ENCODE measurements at regions not wholly inside any gene's neighbourhood (a gene's known extent, or its start where the extent isn't known, plus 50 kb on each side); places are given as distances from the start of the nearest gene placed in this dataset.
"Not testable (repeated sequence)": the region's sequence is repeated elsewhere in the genome, so short reads cannot be mapped to it uniquely, and the experiment has no call there.

GRCh38 chr1:104329278-104329677 lies 579.6 kb downstream of the AMY1C start:
- DNase-seq: no peak

GRCh38 chr1:104331763-104332162 lies 582.1 kb downstream of the AMY1C start:
- DNase-seq: no peak

GRCh38 chr1:104337927-104338326 lies 588.2 kb downstream of the AMY1C start:
- DNase-seq: not testable (repeated sequence)

GRCh38 chr1:104341944-104342343 lies 592.2 kb downstream of the AMY1C start:
- DNase-seq: no peak

- DNase-seq: no peak
Observed at GRCh38 chr1:104348277-104348676, 598.6 kb downstream of the AMY1C start.

GRCh38 chr1:104353580-104353979 lies 603.9 kb downstream of the AMY1C start:
- no peak for DNase-seq

- no peak for DNase-seq
Observed at GRCh38 chr1:104358086-104358485, 608.4 kb downstream of the AMY1C start.

GRCh38 chr1:104358621-104359020 lies 608.9 kb downstream of the AMY1C start:
- DNase-seq: no peak

- no peak for DNase-seq
Observed at GRCh38 chr1:104378414-104378813, 628.7 kb downstream of the AMY1C start.

- no peak for DNase-seq
Observed at GRCh38 chr1:104380003-104380402, 630.3 kb downstream of the AMY1C start.

GRCh38 chr1:104387716-104388508 lies 638.2 kb downstream of the AMY1C start:
- no peak for DNase-seq

GRCh38 chr1:104392552-104392951 lies 642.9 kb downstream of the AMY1C start:
- no peak for DNase-seq

GRCh38 chr1:104402178-104402577 lies 652.5 kb downstream of the AMY1C start:
- no peak for DNase-seq

- no peak for DNase-seq
Observed at GRCh38 chr1:104403883-104404282, 654.2 kb downstream of the AMY1C start.

GRCh38 chr1:104406728-104407127 lies 657.0 kb downstream of the AMY1C start:
- no peak for DNase-seq

GRCh38 chr1:104408268-104408667 lies 658.6 kb downstream of the AMY1C start:
- no peak for DNase-seq

- no peak for DNase-seq
Observed at GRCh38 chr1:104435255-104435654, 685.6 kb downstream of the AMY1C start.

GRCh38 chr1:104440011-104440410 lies 690.3 kb downstream of the AMY1C start:
- DNase-seq: no peak

GRCh38 chr1:104456724-104457123 lies 707.0 kb downstream of the AMY1C start:
- no peak for DNase-seq

GRCh38 chr1:104459886-104460285 lies 710.2 kb downstream of the AMY1C start:
- DNase-seq: no peak

- no peak for DNase-seq
Observed at GRCh38 chr1:104460880-104461279, 711.2 kb downstream of the AMY1C start.

- no peak for DNase-seq
Observed at GRCh38 chr1:104463126-104463697, 713.5 kb downstream of the AMY1C start.

- DNase-seq: no peak
Observed at GRCh38 chr1:104466068-104466467, 716.4 kb downstream of the AMY1C start.

- DNase-seq: no peak
Observed at GRCh38 chr1:104467590-104467989, 717.9 kb downstream of the AMY1C start.

- DNase-seq: no peak
Observed at GRCh38 chr1:104468282-104468681, 718.6 kb downstream of the AMY1C start.

All from NCI-H1417 treated with DMSO at 0.1 percent for 48 hours (cell line).